H9 (cell line): ENCODE measurements at regions not wholly inside any gene's neighbourhood (a gene's known extent, or its start where the extent isn't known, plus 50 kb on each side); places are given as distances from the start of the nearest gene placed in this dataset.

ENCODE experiments used
- DNase-seq: peaks from one replicate; pipeline ENCODE4 v3.0.0-alpha.2; 2017
- H2AFZ ChIP-seq: one replicate; pipeline ENCODE4 v1.6.1; 2013; ENCODE audit warnings: mild to moderate bottlenecking, low read length, control low read depth, moderate library complexity
- H2AK5ac ChIP-seq: 2 replicates; pipeline ENCODE4 v1.6.1; 2013; ENCODE audit warnings: low read length, control low read depth, mixed read lengths; ENCODE audit not compliant: insufficient read length
- H2BK120ac ChIP-seq: one replicate; pipeline ENCODE4 v1.6.1; 2013; ENCODE audit warnings: low read depth, mild to moderate bottlenecking, low read length, control low read depth, inconsistent platforms; ENCODE audit not compliant: poor library complexity, severe bottlenecking
- H2BK12ac ChIP-seq: 2 replicates; pipeline ENCODE4 v1.6.1; 2013; ENCODE audit warnings: low read length, control low read depth, mixed read lengths, low read depth; ENCODE audit not compliant: insufficient read length
- H2BK15ac ChIP-seq: 2 replicates; pipeline ENCODE4 v1.6.1; 2013; ENCODE audit warnings: low read depth, low read length, control low read depth
- H2BK20ac ChIP-seq: one replicate; pipeline ENCODE4 v1.6.1; 2013; ENCODE audit warnings: low read depth, mild to moderate bottlenecking, low read length, control low read depth, inconsistent platforms; ENCODE audit not compliant: poor library complexity, severe bottlenecking
- H2BK5ac ChIP-seq: 2 replicates; pipeline ENCODE4 v1.6.1; 2013; ENCODE audit warnings: low read length, control low read depth, mixed read lengths; ENCODE audit not compliant: insufficient read length
- H3K14ac ChIP-seq: 2 replicates; pipeline ENCODE4 v1.6.1; 2013; ENCODE audit warnings: low read length, control low read depth; ENCODE audit not compliant: insufficient read depth
- H3K18ac ChIP-seq: 2 replicates; pipeline ENCODE4 v1.6.1; 2013; ENCODE audit warnings: low read depth, mild to moderate bottlenecking, mixed read lengths, low read length, control low read depth; ENCODE audit not compliant: insufficient read length
- H3K23ac ChIP-seq: 2 replicates; pipeline ENCODE4 v1.6.1; 2013; ENCODE audit warnings: low read length, control low read depth, mixed read lengths, low read depth; ENCODE audit not compliant: insufficient read length
- H3K23me2 ChIP-seq: 2 replicates; pipeline ENCODE4 v1.6.1; 2013; ENCODE audit warnings: low read depth, mild to moderate bottlenecking, mixed read lengths, low read length, control low read depth; ENCODE audit not compliant: insufficient read length, poor library complexity, severe bottlenecking
- H3K27ac ChIP-seq: 2 replicates; pipeline ENCODE4 v1.5.1; 2013; ENCODE audit warnings: low read length, control low read depth, mixed read lengths, low read depth; ENCODE audit not compliant: insufficient read length
- H3K27me3 ChIP-seq: 2 replicates; pipeline ENCODE4 v1.6.1; 2013; ENCODE audit warnings: low read length, control low read depth, inconsistent platforms; ENCODE audit not compliant: insufficient read depth
- H3K4ac ChIP-seq: 2 replicates; pipeline ENCODE4 v1.6.1; 2013; ENCODE audit warnings: low read depth, mild to moderate bottlenecking, control low read depth, inconsistent platforms, low read length, moderate library complexity
- H3K4me1 ChIP-seq: 2 replicates; pipeline ENCODE4 v1.6.1; 2013; ENCODE audit warnings: low read length, control low read depth, inconsistent platforms; ENCODE audit not compliant: insufficient read depth
- H3K4me2 ChIP-seq: 2 replicates; pipeline ENCODE4 v1.6.1; 2013; ENCODE audit warnings: low read length, control low read depth, mixed read lengths; ENCODE audit not compliant: insufficient read length, insufficient read depth
- H3K56ac ChIP-seq: 2 replicates; pipeline ENCODE4 v1.6.1; 2013; ENCODE audit warnings: low read depth, mild to moderate bottlenecking, mixed read lengths, low read length, control low read depth; ENCODE audit not compliant: insufficient read length
- H3K79me1 ChIP-seq: 2 replicates; pipeline ENCODE4 v1.6.1; 2013; ENCODE audit warnings: low read depth, mild to moderate bottlenecking, moderate library complexity, low read length, control low read depth, inconsistent platforms; ENCODE audit not compliant: insufficient read depth, poor library complexity, severe bottlenecking
- H3K79me2 ChIP-seq: 2 replicates; pipeline ENCODE4 v1.6.1; 2013; ENCODE audit warnings: low read length, control low read depth, inconsistent platforms; ENCODE audit not compliant: insufficient read depth
- H3K9ac ChIP-seq: 2 replicates; pipeline ENCODE4 v1.6.1; 2013; ENCODE audit warnings: low read length, control low read depth, mixed read lengths; ENCODE audit not compliant: insufficient read length; ENCODE audit errors: extremely low read depth
- H3K9me3 ChIP-seq: one replicate; pipeline ENCODE4 v1.6.1; 2013; ENCODE audit warnings: low read depth, low read length, inconsistent platforms; ENCODE audit not compliant: control insufficient read depth
- H3T11ph ChIP-seq: one replicate; pipeline ENCODE4 v1.6.1; 2013; ENCODE audit warnings: mild to moderate bottlenecking, low read length, control low read depth, inconsistent platforms
- H4K20me1 ChIP-seq: one replicate; pipeline ENCODE4 v1.6.1; 2013; ENCODE audit not compliant: control insufficient read depth, insufficient read length, insufficient read depth
- H4K5ac ChIP-seq: 2 replicates; pipeline ENCODE4 v1.6.1; 2013; ENCODE audit warnings: low read depth, mild to moderate bottlenecking, mixed read lengths, low read length, control low read depth; ENCODE audit not compliant: insufficient read length
- H4K8ac ChIP-seq: replicated peaks from 2 replicates; pipeline ENCODE4 v1.6.1; 2013; ENCODE audit warnings: low read length, control low read depth, mixed read lengths, low read depth; ENCODE audit not compliant: insufficient read length
- H4K91ac ChIP-seq: 2 replicates; pipeline ENCODE4 v1.6.1; 2013; ENCODE audit warnings: low read depth, mild to moderate bottlenecking, moderate library complexity, mixed read lengths, low read length, control low read depth; ENCODE audit not compliant: insufficient read length
- H3K27ac Mint-ChIP-seq, 3 experiments: 2 replicates in 2 of 3; 3 replicates in 1 of 3; pipeline ENCODE4 v1.8.0; 2020 to 2021; ENCODE audit warnings: mixed read lengths in 3 of 3, mild to moderate bottlenecking in 1 of 3, moderate library complexity in 1 of 3
- H3K27me3 Mint-ChIP-seq: 2 replicates; pipeline ENCODE4 v1.8.0; 2021; ENCODE audit warnings: low read depth, mild to moderate bottlenecking, moderate library complexity, mixed read lengths
- H3K36me3 Mint-ChIP-seq, 3 experiments: 2 replicates in 2 of 3; 3 replicates in 1 of 3; pipeline ENCODE4 v1.8.0; 2020 to 2021; ENCODE audit warnings: low read depth in 3 of 3, mixed read lengths in 3 of 3; ENCODE audit not compliant: insufficient read depth in 1 of 3
- H3K4me1 Mint-ChIP-seq, 2 experiments: 2 replicates each; pipeline ENCODE4 v1.8.0; 2020; ENCODE audit warnings: mixed read lengths in 2 of 2
- H3K4me3 Mint-ChIP-seq, 2 experiments: 2 replicates in 1 of 2; 3 replicates in 1 of 2; pipeline ENCODE4 v1.8.0; 2020 to 2021; ENCODE audit warnings: mild to moderate bottlenecking in 2 of 2, mixed read lengths in 2 of 2, moderate library complexity in 1 of 2
- H3K9me3 Mint-ChIP-seq, 2 experiments: 2 replicates in 1 of 2; 3 replicates in 1 of 2; pipeline ENCODE4 v1.8.0; 2020; ENCODE audit warnings: mild to moderate bottlenecking in 2 of 2, mixed read lengths in 2 of 2, moderate library complexity in 1 of 2
- CTCF ChIP-seq: fragments of 200-600 bp; sonication (generic); conservative IDR thresholded peaks from 3 replicates; pipeline ENCODE4 v1.8.0; 2021; ENCODE audit warnings: antibody characterized with exemption, mild to moderate bottlenecking
- WGBS: extraction: QIAGEN DNeasy Blood & Tissue Kit; methylation state at CpG from one replicate; pipeline ENCODE4 v1.1.7; 2013; ENCODE audit warnings: missing lambda C conversion rate, low lambda C conversion rate, mixed read lengths; ENCODE audit not compliant: insufficient read length; ENCODE audit errors: extremely low coverage; 5-methylcytosine and 5-hydroxymethylcytosine counted together

- Histone ChIP-seq H3K79me2 (no peaks in the 10 kb centered on the region), H3K9ac (no peak overlapping the region), H4K5ac (no peak overlapping the region), H3K56ac (no peak overlapping the region), H2AFZ (no peak overlapping the region), H3K23ac (no peak overlapping the region), H3K4me2 (no peak overlapping the region), H2BK120ac (no peak overlapping the region), H3K23me2 (no peaks in the 10 kb centered on the region), H2BK15ac (no peak overlapping the region), H3K14ac (no peak overlapping the region), H3K27me3 (no peaks in the 10 kb centered on the region), H3K9me3 (no peaks in the 10 kb centered on the region), H4K91ac (no peak overlapping the region), H3K18ac (no peak overlapping the region), H2AK5ac (no peak overlapping the region), H4K20me1 (no peaks in the 10 kb centered on the region), H3T11ph (no peak overlapping the region), H3K4ac (no peak overlapping the region), H3K4me1 (no peaks in the 10 kb centered on the region), H2BK12ac (no peak overlapping the region), H3K27ac (no peak overlapping the region), H3K79me1 (no peaks in the 10 kb centered on the region), H4K8ac (no peak overlapping the region), H2BK20ac (no peak overlapping the region), H2BK5ac (no peak overlapping the region)
- no peaks in the 10 kb centered on the region for H3K27me3 Mint-ChIP-seq
- no peaks in the 10 kb centered on the region for H3K4me1 Mint-ChIP-seq
- no CpG with 5 or more reads among the region's 2 CpGs for WGBS
- no peaks in the 10 kb centered on the region; a peak in 3 of 7 replicates for H3K36me3 Mint-ChIP-seq
- no peak for TF ChIP-seq CTCF
- no peak overlapping the region for H3K4me3 Mint-ChIP-seq
- H3K27ac Mint-ChIP-seq = no peak overlapping the region
- DNase-seq = no peak
- peaks cover 3% of the 10 kb centered on the region in 2 experiments; a peak in 3 of 5 replicates for H3K9me3 Mint-ChIP-seq
Observed at GRCh38 chr6:155778336-155778735, 322.7 kb upstream of the NOX3 start.
